Panc1 (cell line): ENCODE measurements at regions not wholly inside any gene's neighbourhood (a gene's known extent, or its start where the extent isn't known, plus 50 kb on each side); places are given as distances from the start of the nearest gene placed in this dataset.
"Not testable (repeated sequence)": the region's sequence is repeated elsewhere in the genome, so short reads cannot be mapped to it uniquely, and the experiment has no call there.

ENCODE experiments used
- ATAC-seq: fragments of 200-7000 bp; cut with Tn5 transposase; 2 replicates; pipeline ENCODE4 v1.9.1; 2020; ENCODE audit warnings: mild to moderate bottlenecking, moderate library complexity
- BruUV-seq: library from RNA; stranded (reverse); fragments of 400-500 nt; replicated peaks from 2 replicates; lab custom pipeline; 2021; lab: Mats Ljungman, UMichigan
- CTCF ChIA-PET: fragments of 300-600 bp; sonication (Branson Sonifier 250); formaldehyde crosslinking; loops from one replicate; lab custom pipeline; 2022; ENCODE audit warnings: antibody characterized with exemption; lab: Charles Lee
- POLR2A ChIA-PET: fragments of 300-600 bp; sonication (Branson Sonifier 250); formaldehyde crosslinking; loops from one replicate; lab custom pipeline; 2022; ENCODE audit warnings: antibody characterized with exemption; lab: Charles Lee
- DNase-seq: peaks from one replicate; pipeline ENCODE4 v3.0.0-alpha.2; 2010; ENCODE audit warnings: low read depth, low spot score
- H3K27ac ChIP-seq: 2 replicates; pipeline ENCODE4 v1.5.1; 2011; ENCODE audit warnings: mild to moderate bottlenecking, low read length, inconsistent platforms
- H3K27me3 ChIP-seq: fragments of 200-500 bp; sonication (Bioruptor generic); 2 replicates; pipeline ENCODE4 v1.6.0; 2014; ENCODE audit warnings: low read length, inconsistent platforms; ENCODE audit not compliant: control insufficient read depth, insufficient read depth
- H3K36me3 ChIP-seq: fragments of 200-500 bp; sonication (Bioruptor generic); 2 replicates; pipeline ENCODE4 v1.5.1; 2014; ENCODE audit warnings: inconsistent platforms, mild to moderate bottlenecking, low read length, moderate library complexity; ENCODE audit not compliant: control insufficient read depth, insufficient read depth
- H3K4me1 ChIP-seq: 2 replicates; pipeline ENCODE4 v1.5.1; 2011; ENCODE audit warnings: inconsistent platforms, mild to moderate bottlenecking, low read length, moderate library complexity; ENCODE audit not compliant: control insufficient read depth, insufficient read depth
- H3K4me3 ChIP-seq, 2 experiments: 2 replicates each; pipeline ENCODE4 v1.5.1; 2011 to 2012; ENCODE audit warnings: low read depth in 2 of 2, low read length in 2 of 2, mild to moderate bottlenecking in 2 of 2, inconsistent platforms in 1 of 2, moderate library complexity in 1 of 2
- H3K9me3 ChIP-seq: fragments of 200-500 bp; sonication (Bioruptor generic); 2 replicates; pipeline ENCODE4 v1.5.1; 2014; ENCODE audit warnings: low read depth, mild to moderate bottlenecking, inconsistent platforms, low read length, moderate library complexity; ENCODE audit not compliant: control insufficient read depth, insufficient read depth
- CTCF ChIP-seq: fragments of 450-650 bp; IDR thresholded peaks from 2 replicates; pipeline ENCODE4 v1.5.1; 2017; ENCODE audit warnings: mild to moderate bottlenecking
- POLR2AphosphoS5 ChIP-seq: IDR thresholded peaks from 2 replicates; pipeline ENCODE4 v1.6.1; 2012; ENCODE audit warnings: mild to moderate bottlenecking, low read depth, low read length, moderate library complexity
- REST ChIP-seq, 2 experiments: IDR thresholded peaks; 2 replicates each; pipeline ENCODE4 v1.6.1; 2011 to 2012; ENCODE audit warnings: low read depth in 2 of 2, control low read depth in 1 of 2, low read length in 1 of 2, mild to moderate bottlenecking in 1 of 2, moderate library complexity in 1 of 2; ENCODE audit not compliant: insufficient read depth in 1 of 2
- SIN3A ChIP-seq: IDR thresholded peaks from 2 replicates; pipeline ENCODE4 v1.6.1; 2012; ENCODE audit warnings: low read depth, mild to moderate bottlenecking, low read length, moderate library complexity, borderline replicate concordance; ENCODE audit not compliant: insufficient read depth
- TCF7L2 ChIP-seq: IDR thresholded peaks from 2 replicates; pipeline ENCODE4 v1.6.1; 2011; ENCODE audit warnings: mild to moderate bottlenecking, low read depth, low read length, inconsistent platforms
- in situ Hi-C: cut with HindIII; loops from 2 replicates; pipeline ENCODE4 v1.10.0; 2016; ENCODE audit warnings: low sequenced_read_pairs, low pct_unique_long_range_greater_than_20kb
- intact Hi-C: fragments of 100-400 bp; cut with micrococcal nuclease; formaldehyde crosslinking; loops from one replicate; pipeline ENCODE4 v1.10.0; 2022; ENCODE audit not compliant: unreplicated experiment

GRCh38 chr16:29146266-29146665 is 161.4 kb downstream of the LAT start:
- POLR2A ChIA-PET, result no interaction called here
- intact Hi-C loops, result no loop called here

GRCh38 chr16:29145486-29146225 is 160.8 kb downstream of the LAT start:
- DNase-seq, POLR2A ChIA-PET, H3K36me3 ChIP-seq, BruUV-seq, ATAC-seq, H3K27ac ChIP-seq, in situ Hi-C loops, H3K4me1 ChIP-seq, H3K9me3 ChIP-seq, intact Hi-C loops, CTCF ChIA-PET, H3K4me3 ChIP-seq, H3K27me3 ChIP-seq: not testable (repeated sequence)

More at GRCh38 chr16:29146266-29146665, 161.4 kb downstream of the LAT start:
- in situ Hi-C loops, result no loop called here
- Histone ChIP-seq H3K4me1 (no peaks in the 10 kb centered on the region), H3K36me3 (no peaks in the 10 kb centered on the region), H3K27me3 (no peaks in the 10 kb centered on the region), H3K9me3 (no peaks in the 10 kb centered on the region), H3K4me3 (no peak overlapping the region), H3K27ac (no peak overlapping the region)
- ATAC-seq (no peak), DNase-seq (no peak)
- CTCF ChIA-PET, result no interaction called here
- TF ChIP-seq SIN3A, result no peak
- TF ChIP-seq CTCF, result no peak
- TF ChIP-seq REST (IDR thresholded peaks at IDR 0.05; ENCODE audit: insufficient read depth in 1 of 2, low read depth in 2 of 2, low read length in 1 of 2), result no peak
- TF ChIP-seq POLR2AphosphoS5, result no peak
- TF ChIP-seq TCF7L2, result no peak
- BruUV-seq, result no TSS peak

GRCh38 chr16:29145086-29145485 is 160.2 kb downstream of the LAT start:
- intact Hi-C loops, H3K9me3 ChIP-seq, H3K4me1 ChIP-seq, ATAC-seq, DNase-seq, H3K4me3 ChIP-seq, H3K36me3 ChIP-seq, CTCF ChIA-PET, POLR2A ChIA-PET, H3K27me3 ChIP-seq, H3K27ac ChIP-seq, BruUV-seq, in situ Hi-C loops: not testable (repeated sequence)

GRCh38 chr16:29144669-29145062 is 159.8 kb downstream of the LAT start:
- CTCF ChIA-PET, ATAC-seq, H3K4me3 ChIP-seq, DNase-seq, in situ Hi-C loops, H3K27me3 ChIP-seq, BruUV-seq, intact Hi-C loops, H3K4me1 ChIP-seq, POLR2A ChIA-PET, H3K27ac ChIP-seq, H3K9me3 ChIP-seq, H3K36me3 ChIP-seq: not testable (repeated sequence)

- ATAC-seq, H3K27ac ChIP-seq, POLR2A ChIA-PET, H3K27me3 ChIP-seq, H3K9me3 ChIP-seq, intact Hi-C loops, CTCF ChIA-PET, in situ Hi-C loops, H3K36me3 ChIP-seq, DNase-seq, BruUV-seq, H3K4me3 ChIP-seq, H3K4me1 ChIP-seq: not testable (repeated sequence)
Measured at GRCh38 chr16:29143739-29144668, 159.2 kb downstream of the LAT start.
